Right lobe of liver (tissue), 4 donors: ENCODE measurements at regions not wholly inside any gene's neighbourhood (a gene's known extent, or its start where the extent isn't known, plus 50 kb on each side); places are given as distances from the start of the nearest gene placed in this dataset.

Source experiments
- POLR2A ChIP-seq: fragments of 450-650 bp; IDR thresholded peaks from one replicate; pipeline ENCODE4 v1.6.1; 2017; ENCODE audit warnings: antibody characterized with exemption, mild to moderate bottlenecking
- TF ChIP-seq, protein P1 (sequence below), 4 donors: fragments of 200-600 bp in 3 of 4; fragments of 450-650 bp in 1 of 4; IDR thresholded peaks; one replicate each; pipeline versions ENCODE4 v1.5.1 to v1.8.0; 2016 to 2022; ENCODE audit warnings: antibody characterized with exemption in 4 of 4, mild to moderate bottlenecking in 2 of 4
- donor health status: DM: no; HTN: no; CAD: no.
- donor health status: DM: no; HTN: no; CAD: no.
- donor health status: DM: no; HTN: yes; CAD: no.

- no peak for TF ChIP-seq POLR2A
- TF ChIP-seq, protein P1, sequence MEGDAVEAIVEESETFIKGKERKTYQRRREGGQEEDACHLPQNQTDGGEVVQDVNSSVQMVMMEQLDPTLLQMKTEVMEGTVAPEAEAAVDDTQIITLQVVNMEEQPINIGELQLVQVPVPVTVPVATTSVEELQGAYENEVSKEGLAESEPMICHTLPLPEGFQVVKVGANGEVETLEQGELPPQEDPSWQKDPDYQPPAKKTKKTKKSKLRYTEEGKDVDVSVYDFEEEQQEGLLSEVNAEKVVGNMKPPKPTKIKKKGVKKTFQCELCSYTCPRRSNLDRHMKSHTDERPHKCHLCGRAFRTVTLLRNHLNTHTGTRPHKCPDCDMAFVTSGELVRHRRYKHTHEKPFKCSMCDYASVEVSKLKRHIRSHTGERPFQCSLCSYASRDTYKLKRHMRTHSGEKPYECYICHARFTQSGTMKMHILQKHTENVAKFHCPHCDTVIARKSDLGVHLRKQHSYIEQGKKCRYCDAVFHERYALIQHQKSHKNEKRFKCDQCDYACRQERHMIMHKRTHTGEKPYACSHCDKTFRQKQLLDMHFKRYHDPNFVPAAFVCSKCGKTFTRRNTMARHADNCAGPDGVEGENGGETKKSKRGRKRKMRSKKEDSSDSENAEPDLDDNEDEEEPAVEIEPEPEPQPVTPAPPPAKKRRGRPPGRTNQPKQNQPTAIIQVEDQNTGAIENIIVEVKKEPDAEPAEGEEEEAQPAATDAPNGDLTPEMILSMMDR (IDR thresholded peaks at IDR 0.05), result no peak
These were observed 159.3 kb downstream of the CASP12 start for GRCh38 chr11:104738918-104739317.
